OCI-LY7 (cell line): ENCODE measurements at regions not wholly inside any gene's neighbourhood (a gene's known extent, or its start where the extent isn't known, plus 50 kb on each side); places are given as distances from the start of the nearest gene placed in this dataset.

Experiments used
- BruUV-seq: library from RNA; stranded (reverse); fragments of 400-500 nt; replicated peaks from 2 replicates; lab custom pipeline; 2021; lab: Mats Ljungman, UMichigan
- CTCF ChIA-PET: fragments of 300-600 bp; sonication (Branson Sonifier 250); formaldehyde crosslinking; loops from one replicate; lab custom pipeline; 2022; ENCODE audit warnings: antibody characterized with exemption; ENCODE audit not compliant: unreplicated experiment; lab: Charles Lee
- POLR2A ChIA-PET: fragments of 300-600 bp; sonication (Branson Sonifier 250); formaldehyde crosslinking; loops from one replicate; lab custom pipeline; 2022; ENCODE audit warnings: antibody characterized with exemption; lab: Charles Lee
- DNase-seq: peaks from one replicate; pipeline ENCODE4 v3.0.0-alpha.2; 2015; ENCODE audit warnings: low spot score
- H2AFZ ChIP-seq: fragments of 200-600 bp; sonication (generic), shearing (Covaris generic); 2 replicates; pipeline ENCODE4 v1.6.1; 2014; ENCODE audit warnings: mild to moderate bottlenecking, antibody characterized with exemption, low read length, moderate library complexity
- H3K27ac ChIP-seq: fragments of 200-600 bp; sonication (generic); 2 replicates; pipeline ENCODE4 v1.5.1; 2014; ENCODE audit warnings: mixed run types, low read depth, mild to moderate bottlenecking, moderate library complexity, low read length, inconsistent platforms; ENCODE audit not compliant: poor library complexity, severe bottlenecking
- H3K36me3 ChIP-seq: fragments of 200-600 bp; sonication (generic); 2 replicates; pipeline ENCODE4 v1.6.1; 2014; ENCODE audit warnings: mild to moderate bottlenecking, antibody characterized with exemption, low read length, moderate library complexity, mixed read lengths; ENCODE audit not compliant: insufficient read depth
- H3K4me1 ChIP-seq: fragments of 200-600 bp; sonication (generic); 2 replicates; pipeline ENCODE4 v1.5.1; 2014; ENCODE audit warnings: mild to moderate bottlenecking, low read length; ENCODE audit not compliant: insufficient read depth, poor library complexity, severe bottlenecking
- H3K4me2 ChIP-seq: fragments of 200-600 bp; sonication (generic); 2 replicates; pipeline ENCODE4 v1.6.1; 2014; ENCODE audit warnings: mild to moderate bottlenecking, low read length
- H3K4me3 ChIP-seq: fragments of 200-600 bp; sonication (generic); 2 replicates; pipeline ENCODE4 v1.5.1; 2014; ENCODE audit warnings: mild to moderate bottlenecking, low read depth, low read length; ENCODE audit not compliant: poor library complexity, severe bottlenecking
- H3K79me2 ChIP-seq: fragments of 200-600 bp; sonication (generic); 2 replicates; pipeline ENCODE4 v1.6.1; 2016; ENCODE audit warnings: low read depth, mild to moderate bottlenecking, low read length, moderate library complexity, mixed read lengths; ENCODE audit not compliant: insufficient read depth
- H3K9me2 ChIP-seq: fragments of 200-600 bp; sonication (generic); 2 replicates; pipeline ENCODE4 v1.6.1; 2016; ENCODE audit warnings: mild to moderate bottlenecking, low read length, mixed read lengths; ENCODE audit not compliant: insufficient read depth
- H3K9me3 ChIP-seq: fragments of 200-600 bp; sonication (generic); 2 replicates; pipeline ENCODE4 v1.6.1; 2014; ENCODE audit warnings: mild to moderate bottlenecking, mixed run types, low read length, mixed read lengths
- H4K20me1 ChIP-seq: fragments of 200-600 bp; sonication (generic); 2 replicates; pipeline ENCODE4 v1.6.1; 2014; ENCODE audit warnings: mild to moderate bottlenecking, antibody characterized with exemption, low read length, moderate library complexity, mixed read lengths; ENCODE audit not compliant: insufficient read depth
- EZH2phosphoT487 ChIP-seq: fragments of 200-600 bp; sonication (generic); IDR thresholded peaks from 2 replicates; pipeline ENCODE4 v1.6.1; 2018; ENCODE audit warnings: low read depth, borderline replicate concordance, mild to moderate bottlenecking, mixed run types, antibody characterized with exemption, low read length, moderate library complexity, mixed read lengths
- intact Hi-C: fragments of 100-400 bp; cut with micrococcal nuclease; formaldehyde crosslinking; loops from one replicate; pipeline ENCODE4 v1.10.0; 2022; ENCODE audit not compliant: unreplicated experiment
- TF ChIP-seq, protein P1 (sequence below): fragments of 200-600 bp; sonication (generic); conservative IDR thresholded peaks from 2 replicates; pipeline ENCODE4 v1.5.1; 2014; ENCODE audit warnings: mild to moderate bottlenecking, antibody characterized with exemption, low read length, moderate library complexity, mixed read lengths

- no peak for DNase-seq
- POLR2A ChIA-PET: interaction anchor here (0.6 to 1.9 kb wide), 2 partner anchors 14 to 110 kb away, joined by 3 to 9 read pairs; no protein-coding TSS in a partner anchor
- H3K4me3 ChIP-seq: no peak overlapping the region
These were observed 117.5 kb upstream of the ID4 start for GRCh38 chr6:19719691-19720128.

GRCh38 chr6:19721766-19722377 is 115.3 kb upstream of the ID4 start:
- TF ChIP-seq EZH2phosphoT487: no peak
- TF ChIP-seq, protein P1, sequence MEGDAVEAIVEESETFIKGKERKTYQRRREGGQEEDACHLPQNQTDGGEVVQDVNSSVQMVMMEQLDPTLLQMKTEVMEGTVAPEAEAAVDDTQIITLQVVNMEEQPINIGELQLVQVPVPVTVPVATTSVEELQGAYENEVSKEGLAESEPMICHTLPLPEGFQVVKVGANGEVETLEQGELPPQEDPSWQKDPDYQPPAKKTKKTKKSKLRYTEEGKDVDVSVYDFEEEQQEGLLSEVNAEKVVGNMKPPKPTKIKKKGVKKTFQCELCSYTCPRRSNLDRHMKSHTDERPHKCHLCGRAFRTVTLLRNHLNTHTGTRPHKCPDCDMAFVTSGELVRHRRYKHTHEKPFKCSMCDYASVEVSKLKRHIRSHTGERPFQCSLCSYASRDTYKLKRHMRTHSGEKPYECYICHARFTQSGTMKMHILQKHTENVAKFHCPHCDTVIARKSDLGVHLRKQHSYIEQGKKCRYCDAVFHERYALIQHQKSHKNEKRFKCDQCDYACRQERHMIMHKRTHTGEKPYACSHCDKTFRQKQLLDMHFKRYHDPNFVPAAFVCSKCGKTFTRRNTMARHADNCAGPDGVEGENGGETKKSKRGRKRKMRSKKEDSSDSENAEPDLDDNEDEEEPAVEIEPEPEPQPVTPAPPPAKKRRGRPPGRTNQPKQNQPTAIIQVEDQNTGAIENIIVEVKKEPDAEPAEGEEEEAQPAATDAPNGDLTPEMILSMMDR: no peak
- DNase-seq: no peak
- Histone ChIP-seq H3K4me2 (no peak overlapping the region), H4K20me1 (no peaks in the 10 kb centered on the region), H3K36me3 (no peaks in the 10 kb centered on the region), H2AFZ (no peak overlapping the region), H3K9me3 (no peaks in the 10 kb centered on the region), H3K4me3 (no peak overlapping the region), H3K27ac (no peak overlapping the region), H3K79me2 (no peaks in the 10 kb centered on the region), H3K4me1 (peaks cover 7% of the 10 kb centered on the region), H3K9me2 (no peaks in the 10 kb centered on the region)
- intact Hi-C loops: no loop called here
- BruUV-seq: no TSS peak
- ChIA-PET POLR2A (interaction anchor here (0.5 to 1.8 kb wide), 2 partner anchors 11 to 190 kb away, joined by 3 to 5 read pairs; no protein-coding TSS in a partner anchor), CTCF (no interaction called here)

More at GRCh38 chr6:19719691-19720128, 117.5 kb upstream of the ID4 start:
- CTCF ChIA-PET: no interaction called here
- Histone ChIP-seq H3K36me3 (no peaks in the 10 kb centered on the region), H3K79me2 (no peaks in the 10 kb centered on the region), H2AFZ (no peak overlapping the region), H3K4me1 (peaks cover 7% of the 10 kb centered on the region), H4K20me1 (no peaks in the 10 kb centered on the region), H3K9me2 (no peaks in the 10 kb centered on the region), H3K9me3 (no peaks in the 10 kb centered on the region), H3K27ac (no peak overlapping the region), H3K4me2 (no peak overlapping the region)
- intact Hi-C loops: no loop called here
- no peak for TF ChIP-seq EZH2phosphoT487
- TF ChIP-seq, protein P1: no peak
- no TSS peak for BruUV-seq

DNA sequence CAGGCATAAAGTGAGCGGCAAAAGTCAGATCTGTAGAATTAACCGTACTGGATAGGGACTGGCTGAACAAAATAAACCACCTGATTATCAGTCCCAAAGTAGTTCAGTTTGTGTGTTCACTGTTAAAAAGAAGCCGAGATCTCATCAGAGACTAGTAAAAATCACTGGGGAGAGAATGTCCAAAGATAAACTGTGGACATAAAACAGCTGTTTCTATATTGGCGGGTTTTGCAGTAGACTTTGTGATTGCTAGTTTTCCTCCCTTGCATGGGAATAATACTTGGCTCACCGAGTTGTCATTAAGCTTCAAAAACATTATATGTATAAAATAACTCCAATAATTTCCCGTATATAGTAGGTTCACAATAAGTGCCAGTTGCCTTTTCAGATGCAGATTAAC is 114.2 kb upstream of the ID4 start:
- no peaks in the 10 kb centered on the region for H3K9me2 ChIP-seq

More for the DNA sequence above, 114.2 kb upstream of the ID4 start:
- Histone ChIP-seq H3K4me2 (no peak overlapping the region), H3K9me3 (no peaks in the 10 kb centered on the region), H4K20me1 (no peaks in the 10 kb centered on the region), H2AFZ (no peak overlapping the region), H3K4me1 (peaks cover 7% of the 10 kb centered on the region), H3K27ac (no peak overlapping the region), H3K4me3 (no peak overlapping the region), H3K36me3 (no peaks in the 10 kb centered on the region), H3K79me2 (no peaks in the 10 kb centered on the region)
- TF ChIP-seq EZH2phosphoT487: no peak
- no peak for DNase-seq
- BruUV-seq: no TSS peak
- CTCF ChIA-PET: no interaction called here
- POLR2A ChIA-PET: interaction anchor here (1.7 kb wide), 1 partner anchor 10 kb away, joined by 4 read pairs; no protein-coding TSS in a partner anchor
- intact Hi-C loops: no loop called here
